ENCODE measurements at regions not wholly inside any gene's neighbourhood (a gene's known extent, or its start where the extent isn't known, plus 50 kb on each side); places are given as distances from the start of the nearest gene placed in this dataset.

DNA sequence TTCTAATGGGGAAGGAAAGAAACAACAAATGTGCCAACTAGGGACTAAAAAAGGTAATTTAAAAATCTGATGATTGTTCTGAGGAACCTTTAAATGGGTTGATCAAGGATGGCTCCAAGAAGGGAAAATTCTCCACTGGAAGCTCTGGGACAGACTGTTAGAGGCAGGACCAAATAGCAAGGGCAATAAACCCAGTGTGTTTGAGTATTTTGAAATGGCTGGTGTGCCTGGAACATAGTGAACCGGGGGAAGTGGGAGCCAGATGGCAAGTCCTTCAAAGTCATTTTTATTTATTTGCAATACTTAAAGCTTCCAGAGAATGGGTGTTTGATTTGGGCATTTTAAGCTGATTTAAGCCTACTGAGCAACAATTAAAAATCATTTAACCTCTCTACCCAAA is 587.7 kb upstream of the MEF2C start:
- Histone ChIP-seq H3K9me3 (ENCODE audit: low read length) (no peaks in the 10 kb centered on the region), H4K20me1 (ENCODE audit: insufficient read depth, low read depth, low read length) (no peaks in the 10 kb centered on the region), H3K4me1 (ENCODE audit: low read length) (no peaks in the 10 kb centered on the region), H3K79me2 (ENCODE audit: low read length) (no peaks in the 10 kb centered on the region), H3K9me2 (replicated peaks; ENCODE audit: insufficient read depth, low read length) (no peaks in the 10 kb centered on the region), H3K36me3 (ENCODE audit: insufficient read depth, low read length) (no peaks in the 10 kb centered on the region), H3K4me2 (ENCODE audit: low read depth, low read length, poor library complexity, severe bottlenecking) (no peak overlapping the region), H3K9ac (ENCODE audit: low read length) (no peak overlapping the region), H3K4me3 (ENCODE audit: low read length) (no peak overlapping the region), H3K27me3 (ENCODE audit: low read length) (no peaks in the 10 kb centered on the region), H2AFZ (ENCODE audit: low read length) (no peak overlapping the region), H3K27ac (ENCODE audit: low read length) (no peak overlapping the region)
- DNase-seq, result no peak

DNA sequence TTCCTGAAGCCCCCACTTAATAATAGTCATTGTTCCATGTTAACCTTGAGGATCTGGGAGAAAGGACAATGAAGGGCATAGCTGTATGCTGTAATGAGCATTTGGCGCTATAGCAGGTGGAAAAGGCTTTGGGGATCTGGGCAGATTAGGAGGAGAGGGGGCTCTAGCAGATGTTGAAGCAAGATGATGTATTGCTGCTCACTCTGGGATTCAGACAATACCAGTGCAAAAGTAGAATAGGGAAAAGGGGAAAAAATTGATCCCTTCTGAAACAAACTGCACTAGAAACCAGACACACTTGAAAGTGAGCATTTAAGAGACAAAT is 575.3 kb upstream of the MEF2C start:
- Histone ChIP-seq H4K20me1 (ENCODE audit: insufficient read depth, low read depth, low read length) (no peaks in the 10 kb centered on the region), H3K36me3 (ENCODE audit: insufficient read depth, low read length) (no peaks in the 10 kb centered on the region), H3K4me1 (ENCODE audit: low read length) (no peaks in the 10 kb centered on the region), H2AFZ (ENCODE audit: low read length) (no peak overlapping the region), H3K4me2 (ENCODE audit: low read depth, low read length, poor library complexity, severe bottlenecking) (no peak overlapping the region), H3K4me3 (ENCODE audit: low read length) (no peak overlapping the region), H3K9ac (ENCODE audit: low read length) (no peak overlapping the region), H3K9me2 (replicated peaks; ENCODE audit: insufficient read depth, low read length) (no peaks in the 10 kb centered on the region), H3K27ac (ENCODE audit: low read length) (no peak overlapping the region), H3K27me3 (ENCODE audit: low read length) (no peaks in the 10 kb centered on the region), H3K9me3 (ENCODE audit: low read length) (no peaks in the 10 kb centered on the region), H3K79me2 (ENCODE audit: low read length) (no peaks in the 10 kb centered on the region)
- DNase-seq, result no peak

DNA sequence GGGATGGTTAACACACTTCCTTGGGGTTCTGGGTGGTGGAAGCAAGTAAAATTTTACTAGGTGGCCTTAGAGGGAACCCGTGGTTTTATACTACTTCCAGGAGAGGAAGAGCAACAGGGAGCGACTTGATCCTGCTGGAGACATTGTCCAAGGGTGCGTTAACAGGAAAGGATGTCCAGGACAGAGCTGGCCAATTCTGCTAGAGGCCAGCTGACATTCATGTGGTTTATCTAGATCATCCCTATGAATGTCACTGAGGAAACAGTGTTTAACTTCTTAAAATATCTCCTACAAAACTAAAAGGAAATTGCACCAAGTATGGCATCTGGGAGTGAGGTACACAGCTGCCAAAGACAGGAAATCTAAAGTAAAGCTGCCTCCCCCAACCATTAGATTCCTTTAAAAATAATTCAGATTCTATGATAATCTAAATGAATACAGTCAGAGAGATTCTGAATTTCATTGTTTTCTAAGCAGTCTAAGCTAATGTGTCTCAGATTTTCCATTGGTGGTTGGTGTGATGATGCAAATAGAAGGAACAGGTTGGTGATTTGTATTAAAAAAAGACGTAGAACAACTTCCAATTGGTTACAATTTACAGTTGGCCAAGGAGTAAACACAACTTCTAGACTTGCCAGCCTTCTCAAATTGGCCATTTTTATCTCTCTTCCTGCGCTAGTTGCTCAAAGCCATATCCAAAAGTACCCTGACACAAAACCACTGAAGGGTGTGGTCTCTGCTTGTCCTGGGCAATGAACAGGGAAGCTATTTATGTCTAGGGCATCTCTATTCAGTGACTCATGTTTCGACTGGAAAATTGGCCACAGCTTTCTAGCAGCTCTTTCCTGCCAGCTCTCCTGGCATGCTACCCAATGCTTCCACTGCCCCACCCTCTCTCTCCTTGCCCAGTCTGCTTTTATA is 574.7 kb upstream of the MEF2C start:
- Histone ChIP-seq H3K4me2 (ENCODE audit: low read depth, low read length, poor library complexity, severe bottlenecking) (no peak overlapping the region), H3K9me3 (ENCODE audit: low read length) (no peaks in the 10 kb centered on the region), H3K27ac (ENCODE audit: low read length) (no peak overlapping the region), H3K79me2 (ENCODE audit: low read length) (no peaks in the 10 kb centered on the region), H3K9me2 (replicated peaks; ENCODE audit: insufficient read depth, low read length) (no peaks in the 10 kb centered on the region), H3K27me3 (ENCODE audit: low read length) (no peaks in the 10 kb centered on the region), H3K4me3 (ENCODE audit: low read length) (no peak overlapping the region), H4K20me1 (ENCODE audit: insufficient read depth, low read depth, low read length) (no peaks in the 10 kb centered on the region), H2AFZ (ENCODE audit: low read length) (no peak overlapping the region), H3K36me3 (ENCODE audit: insufficient read depth, low read length) (no peaks in the 10 kb centered on the region), H3K4me1 (ENCODE audit: low read length) (no peaks in the 10 kb centered on the region), H3K9ac (ENCODE audit: low read length) (no peak overlapping the region)
- DNase-seq, result no peak

- H3K36me3 ChIP-seq (ENCODE audit: insufficient read depth, low read length), result no peaks in the 10 kb centered on the region
- no peaks in the 10 kb centered on the region for H3K9me2 ChIP-seq (replicated peaks; ENCODE audit: insufficient read depth, low read length)
- no peaks in the 10 kb centered on the region for H3K9me3 ChIP-seq (ENCODE audit: low read length)
- H3K4me1 ChIP-seq (ENCODE audit: low read length), result no peaks in the 10 kb centered on the region
- H3K9ac ChIP-seq (ENCODE audit: low read length), result no peak overlapping the region
- H4K20me1 ChIP-seq (ENCODE audit: insufficient read depth, low read depth, low read length), result no peaks in the 10 kb centered on the region
- H2AFZ ChIP-seq (ENCODE audit: low read length), result no peak overlapping the region
- H3K27ac ChIP-seq (ENCODE audit: low read length), result no peak overlapping the region
- H3K27me3 ChIP-seq (ENCODE audit: low read length), result no peaks in the 10 kb centered on the region
- H3K4me2 ChIP-seq (ENCODE audit: low read depth, low read length, poor library complexity, severe bottlenecking), result no peak overlapping the region
- DNase-seq, result no peak
- H3K79me2 ChIP-seq (ENCODE audit: low read length), result no peaks in the 10 kb centered on the region
- no peak overlapping the region for H3K4me3 ChIP-seq (ENCODE audit: low read length)
These were observed 569.1 kb upstream of the MEF2C start for GRCh38 chr5:89452081-89452480.

- H4K20me1 ChIP-seq (ENCODE audit: insufficient read depth, low read depth, low read length), result no peaks in the 10 kb centered on the region
- H3K27ac ChIP-seq (ENCODE audit: low read length), result no peak overlapping the region
- H3K9me3 ChIP-seq (ENCODE audit: low read length), result no peaks in the 10 kb centered on the region
- H3K4me3 ChIP-seq (ENCODE audit: low read length), result no peak overlapping the region
- H3K79me2 ChIP-seq (ENCODE audit: low read length), result no peaks in the 10 kb centered on the region
- no peaks in the 10 kb centered on the region for H3K4me1 ChIP-seq (ENCODE audit: low read length)
- no peaks in the 10 kb centered on the region for H3K27me3 ChIP-seq (ENCODE audit: low read length)
- H3K36me3 ChIP-seq (ENCODE audit: insufficient read depth, low read length), result no peaks in the 10 kb centered on the region
- no peak overlapping the region for H3K9ac ChIP-seq (ENCODE audit: low read length)
- no peaks in the 10 kb centered on the region for H3K9me2 ChIP-seq (replicated peaks; ENCODE audit: insufficient read depth, low read length)
- no peak overlapping the region for H3K4me2 ChIP-seq (ENCODE audit: low read depth, low read length, poor library complexity, severe bottlenecking)
- DNase-seq, result no peak
- H2AFZ ChIP-seq (ENCODE audit: low read length), result no peak overlapping the region
These were observed 568.3 kb upstream of the MEF2C start for GRCh38 chr5:89451263-89451662.

DNA sequence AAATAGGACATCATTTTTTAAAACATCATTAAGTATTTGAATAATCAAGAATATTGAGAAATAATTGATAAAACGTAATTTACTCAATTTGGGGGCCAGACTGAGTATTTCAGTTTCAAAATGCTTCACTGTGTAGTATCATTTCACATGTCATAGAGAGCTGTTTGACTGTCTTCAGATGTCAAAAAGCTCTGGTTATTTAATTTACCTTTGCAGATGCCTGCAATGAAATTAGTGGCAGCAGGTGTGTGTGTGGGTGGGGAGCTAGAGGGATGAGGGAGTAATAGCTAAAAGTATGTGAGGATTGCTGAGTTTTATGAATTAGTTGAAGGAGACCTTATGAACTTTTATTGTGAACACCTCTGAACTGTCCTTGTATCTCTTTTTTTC is 567.2 kb upstream of the MEF2C start:
- Histone ChIP-seq H3K27me3 (ENCODE audit: low read length) (no peaks in the 10 kb centered on the region), H4K20me1 (ENCODE audit: insufficient read depth, low read depth, low read length) (no peaks in the 10 kb centered on the region), H3K4me3 (ENCODE audit: low read length) (no peak overlapping the region), H3K9me2 (replicated peaks; ENCODE audit: insufficient read depth, low read length) (no peaks in the 10 kb centered on the region), H3K4me2 (ENCODE audit: low read depth, low read length, poor library complexity, severe bottlenecking) (no peak overlapping the region), H3K4me1 (ENCODE audit: low read length) (no peaks in the 10 kb centered on the region), H3K9ac (ENCODE audit: low read length) (no peak overlapping the region), H2AFZ (ENCODE audit: low read length) (no peak overlapping the region), H3K27ac (ENCODE audit: low read length) (no peak overlapping the region), H3K36me3 (ENCODE audit: insufficient read depth, low read length) (no peaks in the 10 kb centered on the region), H3K79me2 (ENCODE audit: low read length) (no peaks in the 10 kb centered on the region), H3K9me3 (ENCODE audit: low read length) (no peaks in the 10 kb centered on the region)
- DNase-seq, result no peak

DNA sequence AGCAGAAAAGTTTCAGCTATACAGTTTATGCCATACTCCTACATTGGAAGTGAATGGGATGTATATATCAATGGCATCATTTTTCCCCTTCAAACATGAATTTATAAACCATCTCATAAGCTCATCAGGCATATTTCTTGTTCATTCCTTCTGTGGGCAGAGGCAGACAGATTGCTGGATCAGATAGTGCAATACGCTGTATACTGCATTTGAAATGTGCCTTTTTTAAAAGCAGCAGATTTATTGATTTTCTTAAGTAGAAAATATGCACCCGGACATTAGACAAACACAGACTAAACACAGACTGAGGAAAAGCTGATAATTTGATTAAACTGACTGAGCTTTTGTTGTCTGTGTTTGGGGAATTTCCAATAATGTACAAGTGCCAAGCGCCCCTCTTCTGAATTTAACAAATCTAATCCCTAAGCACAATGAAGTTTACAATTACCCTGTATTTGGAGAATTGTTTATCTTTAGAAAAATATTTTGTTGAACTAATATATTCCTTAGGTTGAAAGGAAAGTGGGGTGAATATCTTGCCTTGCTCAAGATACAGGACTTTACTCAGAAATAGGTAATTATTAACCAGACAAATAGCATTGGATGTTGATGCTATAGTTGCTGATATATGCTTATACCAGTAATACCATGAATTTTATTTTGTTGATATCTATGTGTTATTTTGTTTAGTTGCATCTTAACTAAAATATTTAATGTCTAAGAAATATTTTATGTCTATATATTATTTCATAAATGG is 566.6 kb upstream of the MEF2C start:
- Histone ChIP-seq H3K9me3 (ENCODE audit: low read length) (no peaks in the 10 kb centered on the region), H3K27ac (ENCODE audit: low read length) (no peak overlapping the region), H3K9me2 (replicated peaks; ENCODE audit: insufficient read depth, low read length) (no peaks in the 10 kb centered on the region), H3K36me3 (ENCODE audit: insufficient read depth, low read length) (no peaks in the 10 kb centered on the region), H3K4me2 (ENCODE audit: low read depth, low read length, poor library complexity, severe bottlenecking) (no peak overlapping the region), H3K4me1 (ENCODE audit: low read length) (no peaks in the 10 kb centered on the region), H3K4me3 (ENCODE audit: low read length) (no peak overlapping the region), H2AFZ (ENCODE audit: low read length) (no peak overlapping the region), H3K79me2 (ENCODE audit: low read length) (no peaks in the 10 kb centered on the region), H3K27me3 (ENCODE audit: low read length) (no peaks in the 10 kb centered on the region), H4K20me1 (ENCODE audit: insufficient read depth, low read depth, low read length) (no peaks in the 10 kb centered on the region), H3K9ac (ENCODE audit: low read length) (no peak overlapping the region)
- no peak for DNase-seq

DNA sequence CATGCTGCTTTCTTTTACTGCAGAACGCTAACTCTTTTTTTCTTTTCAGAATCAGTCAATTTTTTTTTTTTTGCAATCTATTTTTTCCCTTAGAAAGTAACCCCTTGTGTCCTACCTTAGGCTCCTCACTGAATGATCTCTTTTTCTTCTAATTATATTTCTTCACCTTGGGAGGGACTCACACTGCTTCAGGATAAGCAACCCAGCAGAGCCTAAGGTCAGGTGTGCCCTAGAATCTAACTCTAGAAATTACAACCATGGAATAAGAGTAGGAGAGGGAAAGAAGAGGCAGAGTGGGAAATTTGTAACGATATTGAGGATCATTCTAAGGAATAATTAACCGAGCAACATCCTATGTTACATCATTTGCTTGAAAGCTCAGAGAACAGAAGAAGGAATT is 564.0 kb upstream of the MEF2C start:
- Histone ChIP-seq H4K20me1 (ENCODE audit: insufficient read depth, low read depth, low read length) (no peaks in the 10 kb centered on the region), H3K27me3 (ENCODE audit: low read length) (no peaks in the 10 kb centered on the region), H3K9ac (ENCODE audit: low read length) (no peak overlapping the region), H2AFZ (ENCODE audit: low read length) (no peak overlapping the region), H3K9me3 (ENCODE audit: low read length) (no peaks in the 10 kb centered on the region), H3K4me3 (ENCODE audit: low read length) (no peak overlapping the region), H3K4me1 (ENCODE audit: low read length) (no peaks in the 10 kb centered on the region), H3K9me2 (replicated peaks; ENCODE audit: insufficient read depth, low read length) (no peaks in the 10 kb centered on the region), H3K79me2 (ENCODE audit: low read length) (no peaks in the 10 kb centered on the region), H3K36me3 (ENCODE audit: insufficient read depth, low read length) (no peaks in the 10 kb centered on the region), H3K27ac (ENCODE audit: low read length) (no peak overlapping the region), H3K4me2 (ENCODE audit: low read depth, low read length, poor library complexity, severe bottlenecking) (no peak overlapping the region)
- no peak for DNase-seq

Measured in Karpas-422 (cell line).